K562 (cell line): ENCODE measurements at regions not wholly inside any gene's neighbourhood (a gene's known extent, or its start where the extent isn't known, plus 50 kb on each side); places are given as distances from the start of the nearest gene placed in this dataset.
A peak's percentile ranks its signal among the peaks of the same experiment; 100 is the strongest.

ENCODE experiments used
- CBX2 ChIP-seq: fragments of 200-600 bp; sonication (generic); IDR thresholded peaks from one replicate; pipeline ENCODE4 v1.6.1; 2012; ENCODE audit warnings: mild to moderate bottlenecking, low read length, inconsistent platforms; ENCODE audit not compliant: insufficient read depth, poor library complexity, severe bottlenecking
- CTBP1 ChIP-seq: fragments of 450-650 bp; IDR thresholded peaks from 2 replicates; pipeline ENCODE4 v1.6.1; 2016; ENCODE audit warnings: borderline replicate concordance
- DNMT1 ChIP-seq: fragments of 450-650 bp; IDR thresholded peaks from 2 replicates; pipeline ENCODE4 v1.6.1; 2016; ENCODE audit warnings: antibody characterized with exemption, mild to moderate bottlenecking
- ETV1 ChIP-seq: fragments of 450-650 bp; conservative IDR thresholded peaks from 2 replicates; pipeline ENCODE4 v1.6.1; 2016; ENCODE audit warnings: missing genetic modification characterization, control low read depth, low read depth, missing compliant biosample characterization
- HDAC6 ChIP-seq: IDR thresholded peaks from 2 replicates; pipeline ENCODE4 v1.6.1; 2012; ENCODE audit warnings: low read depth, mild to moderate bottlenecking, control low read depth, inconsistent platforms, low read length, moderate library complexity
- L3MBTL2 ChIP-seq: fragments of 450-650 bp; IDR thresholded peaks from 2 replicates; pipeline ENCODE4 v1.6.1; 2016; ENCODE audit warnings: mild to moderate bottlenecking, moderate library complexity
- NR2F6 ChIP-seq: fragments of 450-650 bp; formaldehyde crosslinking; IDR thresholded peaks from 2 replicates; pipeline ENCODE4 v1.4.0; 2020; ENCODE audit warnings: mild to moderate bottlenecking
- OTX1 ChIP-seq: fragments of 450-650 bp; formaldehyde crosslinking; IDR thresholded peaks from 2 replicates; pipeline ENCODE4 v1.4.0; 2022; ENCODE audit warnings: mild to moderate bottlenecking
- PRPF4 ChIP-seq: fragments of 200-400 bp; formaldehyde crosslinking; IDR thresholded peaks from one replicate; pipeline ENCODE4 v1.6.1; 2017; ENCODE audit warnings: low read length, low read depth, mild to moderate bottlenecking; ENCODE audit not compliant: insufficient read depth, poor library complexity, severe bottlenecking
- PTTG1 ChIP-seq: fragments of 450-650 bp; IDR thresholded peaks from 2 replicates; pipeline ENCODE4 v1.6.1; 2016; ENCODE audit warnings: low read depth, mild to moderate bottlenecking, missing genetic modification characterization, missing compliant biosample characterization
- RBM15 ChIP-seq: fragments of 200-400 bp; formaldehyde crosslinking; IDR thresholded peaks from 2 replicates; pipeline ENCODE4 v1.6.1; 2018; ENCODE audit warnings: mild to moderate bottlenecking, low read length, moderate library complexity; ENCODE audit not compliant: insufficient read depth
- SIN3B ChIP-seq: fragments of 450-650 bp; IDR thresholded peaks from 2 replicates; pipeline ENCODE4 v1.6.1; 2017; ENCODE audit warnings: low read depth, mild to moderate bottlenecking, moderate library complexity
- SOX6 ChIP-seq: fragments of 450-650 bp; IDR thresholded peaks from 2 replicates; pipeline ENCODE4 v1.6.1; 2014; ENCODE audit warnings: mild to moderate bottlenecking
- YY1 ChIP-seq, 3 experiments: IDR thresholded peaks; 2 replicates each; pipeline ENCODE4 v1.6.1; 2011; ENCODE audit warnings: low read length in 2 of 3, mild to moderate bottlenecking in 2 of 3, moderate library complexity in 2 of 3, borderline replicate concordance in 1 of 3, control low read depth in 1 of 3, low read depth in 1 of 3; ENCODE audit not compliant: insufficient read depth in 3 of 3, insufficient replicate concordance in 2 of 3, control insufficient read depth in 1 of 3, insufficient read length in 1 of 3; ENCODE audit errors: extremely low read depth in 1 of 3
- ZBTB7A ChIP-seq: IDR thresholded peaks from 2 replicates; pipeline ENCODE4 v1.6.1; 2011; ENCODE audit warnings: low read depth, mild to moderate bottlenecking, low read length, moderate library complexity, borderline replicate concordance; ENCODE audit not compliant: control insufficient read depth
- ZNF239 ChIP-seq: fragments of 250-450 bp; sonication (Bioruptor Pico); IDR thresholded peaks from 2 replicates; pipeline ENCODE4 v1.4.0; 2020; ENCODE audit warnings: mild to moderate bottlenecking
- ZNF311 ChIP-seq: fragments of 250-450 bp; sonication (Bioruptor Pico); IDR thresholded peaks from 2 replicates; pipeline ENCODE4 v1.4.0; 2020; ENCODE audit warnings: mild to moderate bottlenecking, moderate library complexity
- TF ChIP-seq, protein P1 (sequence below): sonication (generic); formaldehyde crosslinking; IDR thresholded peaks from 2 replicates; pipeline ENCODE4 v1.8.1; 2023; ENCODE audit warnings: missing genetic modification reagents, mild to moderate bottlenecking, borderline replicate concordance
- TF ChIP-seq, protein P2 (sequence below): sonication (generic); formaldehyde crosslinking; IDR thresholded peaks from 2 replicates; pipeline ENCODE4 v1.8.0; 2023; ENCODE audit warnings: mild to moderate bottlenecking, missing genetic modification reagents
- TF ChIP-seq, protein P3 (sequence below), 2 experiments: fragments of 200-800 bp in 1 of 2; sonication (Bioruptor generic) in 1 of 2; sonication (generic) in 1 of 2; formaldehyde crosslinking in 1 of 2; IDR thresholded peaks in 1 of 2; conservative IDR thresholded peaks in 1 of 2; 2 replicates each; pipeline versions ENCODE4 v1.5.0 to v1.6.1; 2016 to 2020; ENCODE audit warnings: missing compliant biosample characterization in 1 of 2, missing genetic modification characterization in 1 of 2, missing genetic modification reagents in 1 of 2

GRCh38 chr2:195486987-195487644 lies 169.9 kb upstream of the SLC39A10 start (continued):
- no peak for TF ChIP-seq OTX1 (CRISPR knock-in tag)
- no peak for TF ChIP-seq ZNF311 (CRISPR knock-in tag)
- TF ChIP-seq, protein P1, sequence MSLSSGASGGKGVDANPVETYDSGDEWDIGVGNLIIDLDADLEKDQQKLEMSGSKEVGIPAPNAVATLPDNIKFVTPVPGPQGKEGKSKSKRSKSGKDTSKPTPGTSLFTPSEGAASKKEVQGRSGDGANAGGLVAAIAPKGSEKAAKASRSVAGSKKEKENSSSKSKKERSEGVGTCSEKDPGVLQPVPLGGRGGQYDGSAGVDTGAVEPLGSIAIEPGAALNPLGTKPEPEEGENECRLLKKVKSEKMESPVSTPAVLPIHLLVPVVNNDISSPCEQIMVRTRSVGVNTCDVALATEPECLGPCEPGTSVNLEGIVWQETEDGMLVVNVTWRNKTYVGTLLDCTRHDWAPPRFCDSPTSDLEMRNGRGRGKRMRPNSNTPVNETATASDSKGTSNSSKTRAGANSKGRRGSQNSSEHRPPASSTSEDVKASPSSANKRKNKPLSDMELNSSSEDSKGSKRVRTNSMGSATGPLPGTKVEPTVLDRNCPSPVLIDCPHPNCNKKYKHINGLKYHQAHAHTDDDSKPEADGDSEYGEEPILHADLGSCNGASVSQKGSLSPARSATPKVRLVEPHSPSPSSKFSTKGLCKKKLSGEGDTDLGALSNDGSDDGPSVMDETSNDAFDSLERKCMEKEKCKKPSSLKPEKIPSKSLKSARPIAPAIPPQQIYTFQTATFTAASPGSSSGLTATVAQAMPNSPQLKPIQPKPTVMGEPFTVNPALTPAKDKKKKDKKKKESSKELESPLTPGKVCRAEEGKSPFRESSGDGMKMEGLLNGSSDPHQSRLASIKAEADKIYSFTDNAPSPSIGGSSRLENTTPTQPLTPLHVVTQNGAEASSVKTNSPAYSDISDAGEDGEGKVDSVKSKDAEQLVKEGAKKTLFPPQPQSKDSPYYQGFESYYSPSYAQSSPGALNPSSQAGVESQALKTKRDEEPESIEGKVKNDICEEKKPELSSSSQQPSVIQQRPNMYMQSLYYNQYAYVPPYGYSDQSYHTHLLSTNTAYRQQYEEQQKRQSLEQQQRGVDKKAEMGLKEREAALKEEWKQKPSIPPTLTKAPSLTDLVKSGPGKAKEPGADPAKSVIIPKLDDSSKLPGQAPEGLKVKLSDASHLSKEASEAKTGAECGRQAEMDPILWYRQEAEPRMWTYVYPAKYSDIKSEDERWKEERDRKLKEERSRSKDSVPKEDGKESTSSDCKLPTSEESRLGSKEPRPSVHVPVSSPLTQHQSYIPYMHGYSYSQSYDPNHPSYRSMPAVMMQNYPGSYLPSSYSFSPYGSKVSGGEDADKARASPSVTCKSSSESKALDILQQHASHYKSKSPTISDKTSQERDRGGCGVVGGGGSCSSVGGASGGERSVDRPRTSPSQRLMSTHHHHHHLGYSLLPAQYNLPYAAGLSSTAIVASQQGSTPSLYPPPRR, result no peak
- no peak for TF ChIP-seq ZBTB7A
- TF ChIP-seq, protein P2, sequence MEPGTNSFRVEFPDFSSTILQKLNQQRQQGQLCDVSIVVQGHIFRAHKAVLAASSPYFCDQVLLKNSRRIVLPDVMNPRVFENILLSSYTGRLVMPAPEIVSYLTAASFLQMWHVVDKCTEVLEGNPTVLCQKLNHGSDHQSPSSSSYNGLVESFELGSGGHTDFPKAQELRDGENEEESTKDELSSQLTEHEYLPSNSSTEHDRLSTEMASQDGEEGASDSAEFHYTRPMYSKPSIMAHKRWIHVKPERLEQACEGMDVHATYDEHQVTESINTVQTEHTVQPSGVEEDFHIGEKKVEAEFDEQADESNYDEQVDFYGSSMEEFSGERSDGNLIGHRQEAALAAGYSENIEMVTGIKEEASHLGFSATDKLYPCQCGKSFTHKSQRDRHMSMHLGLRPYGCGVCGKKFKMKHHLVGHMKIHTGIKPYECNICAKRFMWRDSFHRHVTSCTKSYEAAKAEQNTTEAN (CRISPR knock-in tag), result no peak
- TF ChIP-seq CBX2, result no peak
- peak; percentile 76 for TF ChIP-seq SOX6
- no peak for TF ChIP-seq NR2F6
- TF ChIP-seq DNMT1, result no peak
- no peak for TF ChIP-seq PRPF4
- 0 out of 2 replicates have a peak, but pooled peaks have one; percentile 20 for TF ChIP-seq CTBP1
- TF ChIP-seq YY1 (IDR thresholded peaks at IDR 0.05; ENCODE audit: borderline replicate concordance in 1 of 3, control insufficient read depth in 1 of 3, extremely low read depth in 1 of 3, insufficient read depth in 3 of 3, insufficient read length in 1 of 3, insufficient replicate concordance in 2 of 3, low read depth in 1 of 3, low read length in 2 of 3), result no peak
- no peak for TF ChIP-seq L3MBTL2
- no peak for TF ChIP-seq ETV1 (tag)
- no peak for TF ChIP-seq RBM15
- TF ChIP-seq ZNF239, result no peak
- no peak for TF ChIP-seq HDAC6
- TF ChIP-seq SIN3B, result no peak
- TF ChIP-seq, protein P3, sequence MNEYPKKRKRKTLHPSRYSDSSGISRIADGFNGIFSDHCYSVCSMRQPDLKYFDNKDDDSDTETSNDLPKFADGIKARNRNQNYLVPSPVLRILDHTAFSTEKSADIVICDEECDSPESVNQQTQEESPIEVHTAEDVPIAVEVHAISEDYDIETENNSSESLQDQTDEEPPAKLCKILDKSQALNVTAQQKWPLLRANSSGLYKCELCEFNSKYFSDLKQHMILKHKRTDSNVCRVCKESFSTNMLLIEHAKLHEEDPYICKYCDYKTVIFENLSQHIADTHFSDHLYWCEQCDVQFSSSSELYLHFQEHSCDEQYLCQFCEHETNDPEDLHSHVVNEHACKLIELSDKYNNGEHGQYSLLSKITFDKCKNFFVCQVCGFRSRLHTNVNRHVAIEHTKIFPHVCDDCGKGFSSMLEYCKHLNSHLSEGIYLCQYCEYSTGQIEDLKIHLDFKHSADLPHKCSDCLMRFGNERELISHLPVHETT (CRISPR knock-in tag; conservative IDR thresholded peaks at IDR 0.05 in 1 of 2, IDR thresholded peaks at IDR 0.05 in 1 of 2), result no peak; a peak in 1 of 4 replicates
- no peak for TF ChIP-seq PTTG1
